H9 (cell line): ENCODE measurements at regions not wholly inside any gene's neighbourhood (a gene's known extent, or its start where the extent isn't known, plus 50 kb on each side); places are given as distances from the start of the nearest gene placed in this dataset.

Experiments used
- DNase-seq: peaks from one replicate; pipeline ENCODE4 v3.0.0-alpha.2; 2017
- H2AFZ ChIP-seq: one replicate; pipeline ENCODE4 v1.6.1; 2013; ENCODE audit warnings: mild to moderate bottlenecking, low read length, control low read depth, moderate library complexity
- H2AK5ac ChIP-seq: 2 replicates; pipeline ENCODE4 v1.6.1; 2013; ENCODE audit warnings: low read length, control low read depth, mixed read lengths; ENCODE audit not compliant: insufficient read length
- H2BK120ac ChIP-seq: one replicate; pipeline ENCODE4 v1.6.1; 2013; ENCODE audit warnings: low read depth, mild to moderate bottlenecking, low read length, control low read depth, inconsistent platforms; ENCODE audit not compliant: poor library complexity, severe bottlenecking
- H2BK12ac ChIP-seq: 2 replicates; pipeline ENCODE4 v1.6.1; 2013; ENCODE audit warnings: low read length, control low read depth, mixed read lengths, low read depth; ENCODE audit not compliant: insufficient read length
- H2BK15ac ChIP-seq: 2 replicates; pipeline ENCODE4 v1.6.1; 2013; ENCODE audit warnings: low read depth, low read length, control low read depth
- H2BK20ac ChIP-seq: one replicate; pipeline ENCODE4 v1.6.1; 2013; ENCODE audit warnings: low read depth, mild to moderate bottlenecking, low read length, control low read depth, inconsistent platforms; ENCODE audit not compliant: poor library complexity, severe bottlenecking
- H2BK5ac ChIP-seq: 2 replicates; pipeline ENCODE4 v1.6.1; 2013; ENCODE audit warnings: low read length, control low read depth, mixed read lengths; ENCODE audit not compliant: insufficient read length
- H3K14ac ChIP-seq: 2 replicates; pipeline ENCODE4 v1.6.1; 2013; ENCODE audit warnings: low read length, control low read depth; ENCODE audit not compliant: insufficient read depth
- H3K18ac ChIP-seq: 2 replicates; pipeline ENCODE4 v1.6.1; 2013; ENCODE audit warnings: low read depth, mild to moderate bottlenecking, mixed read lengths, low read length, control low read depth; ENCODE audit not compliant: insufficient read length
- H3K23ac ChIP-seq: 2 replicates; pipeline ENCODE4 v1.6.1; 2013; ENCODE audit warnings: low read length, control low read depth, mixed read lengths, low read depth; ENCODE audit not compliant: insufficient read length
- H3K23me2 ChIP-seq: 2 replicates; pipeline ENCODE4 v1.6.1; 2013; ENCODE audit warnings: low read depth, mild to moderate bottlenecking, mixed read lengths, low read length, control low read depth; ENCODE audit not compliant: insufficient read length, poor library complexity, severe bottlenecking
- H3K27ac ChIP-seq: 2 replicates; pipeline ENCODE4 v1.5.1; 2013; ENCODE audit warnings: low read length, control low read depth, mixed read lengths, low read depth; ENCODE audit not compliant: insufficient read length
- H3K27me3 ChIP-seq: 2 replicates; pipeline ENCODE4 v1.6.1; 2013; ENCODE audit warnings: low read length, control low read depth, inconsistent platforms; ENCODE audit not compliant: insufficient read depth
- H3K4ac ChIP-seq: 2 replicates; pipeline ENCODE4 v1.6.1; 2013; ENCODE audit warnings: low read depth, mild to moderate bottlenecking, control low read depth, inconsistent platforms, low read length, moderate library complexity
- H3K4me1 ChIP-seq: 2 replicates; pipeline ENCODE4 v1.6.1; 2013; ENCODE audit warnings: low read length, control low read depth, inconsistent platforms; ENCODE audit not compliant: insufficient read depth
- H3K4me2 ChIP-seq: 2 replicates; pipeline ENCODE4 v1.6.1; 2013; ENCODE audit warnings: low read length, control low read depth, mixed read lengths; ENCODE audit not compliant: insufficient read length, insufficient read depth
- H3K56ac ChIP-seq: 2 replicates; pipeline ENCODE4 v1.6.1; 2013; ENCODE audit warnings: low read depth, mild to moderate bottlenecking, mixed read lengths, low read length, control low read depth; ENCODE audit not compliant: insufficient read length
- H3K79me1 ChIP-seq: 2 replicates; pipeline ENCODE4 v1.6.1; 2013; ENCODE audit warnings: low read depth, mild to moderate bottlenecking, moderate library complexity, low read length, control low read depth, inconsistent platforms; ENCODE audit not compliant: insufficient read depth, poor library complexity, severe bottlenecking
- H3K79me2 ChIP-seq: 2 replicates; pipeline ENCODE4 v1.6.1; 2013; ENCODE audit warnings: low read length, control low read depth, inconsistent platforms; ENCODE audit not compliant: insufficient read depth
- H3K9ac ChIP-seq: 2 replicates; pipeline ENCODE4 v1.6.1; 2013; ENCODE audit warnings: low read length, control low read depth, mixed read lengths; ENCODE audit not compliant: insufficient read length; ENCODE audit errors: extremely low read depth
- H3K9me3 ChIP-seq: one replicate; pipeline ENCODE4 v1.6.1; 2013; ENCODE audit warnings: low read depth, low read length, inconsistent platforms; ENCODE audit not compliant: control insufficient read depth
- H3T11ph ChIP-seq: one replicate; pipeline ENCODE4 v1.6.1; 2013; ENCODE audit warnings: mild to moderate bottlenecking, low read length, control low read depth, inconsistent platforms
- H4K20me1 ChIP-seq: one replicate; pipeline ENCODE4 v1.6.1; 2013; ENCODE audit not compliant: control insufficient read depth, insufficient read length, insufficient read depth
- H4K5ac ChIP-seq: 2 replicates; pipeline ENCODE4 v1.6.1; 2013; ENCODE audit warnings: low read depth, mild to moderate bottlenecking, mixed read lengths, low read length, control low read depth; ENCODE audit not compliant: insufficient read length
- H4K8ac ChIP-seq: replicated peaks from 2 replicates; pipeline ENCODE4 v1.6.1; 2013; ENCODE audit warnings: low read length, control low read depth, mixed read lengths, low read depth; ENCODE audit not compliant: insufficient read length
- H4K91ac ChIP-seq: 2 replicates; pipeline ENCODE4 v1.6.1; 2013; ENCODE audit warnings: low read depth, mild to moderate bottlenecking, moderate library complexity, mixed read lengths, low read length, control low read depth; ENCODE audit not compliant: insufficient read length
- H3K27ac Mint-ChIP-seq, 3 experiments: 2 replicates in 2 of 3; 3 replicates in 1 of 3; pipeline ENCODE4 v1.8.0; 2020 to 2021; ENCODE audit warnings: mixed read lengths in 3 of 3, mild to moderate bottlenecking in 1 of 3, moderate library complexity in 1 of 3
- H3K27me3 Mint-ChIP-seq: 2 replicates; pipeline ENCODE4 v1.8.0; 2021; ENCODE audit warnings: low read depth, mild to moderate bottlenecking, moderate library complexity, mixed read lengths
- H3K36me3 Mint-ChIP-seq, 3 experiments: 2 replicates in 2 of 3; 3 replicates in 1 of 3; pipeline ENCODE4 v1.8.0; 2020 to 2021; ENCODE audit warnings: low read depth in 3 of 3, mixed read lengths in 3 of 3; ENCODE audit not compliant: insufficient read depth in 1 of 3
- H3K4me1 Mint-ChIP-seq, 2 experiments: 2 replicates each; pipeline ENCODE4 v1.8.0; 2020; ENCODE audit warnings: mixed read lengths in 2 of 2
- H3K4me3 Mint-ChIP-seq, 2 experiments: 2 replicates in 1 of 2; 3 replicates in 1 of 2; pipeline ENCODE4 v1.8.0; 2020 to 2021; ENCODE audit warnings: mild to moderate bottlenecking in 2 of 2, mixed read lengths in 2 of 2, moderate library complexity in 1 of 2
- H3K9me3 Mint-ChIP-seq, 2 experiments: 2 replicates in 1 of 2; 3 replicates in 1 of 2; pipeline ENCODE4 v1.8.0; 2020; ENCODE audit warnings: mild to moderate bottlenecking in 2 of 2, mixed read lengths in 2 of 2, moderate library complexity in 1 of 2
- CTCF ChIP-seq: fragments of 200-600 bp; sonication (generic); conservative IDR thresholded peaks from 3 replicates; pipeline ENCODE4 v1.8.0; 2021; ENCODE audit warnings: antibody characterized with exemption, mild to moderate bottlenecking
- WGBS: extraction: QIAGEN DNeasy Blood & Tissue Kit; methylation state at CpG from one replicate; pipeline ENCODE4 v1.1.7; 2013; ENCODE audit warnings: missing lambda C conversion rate, low lambda C conversion rate, mixed read lengths; ENCODE audit not compliant: insufficient read length; ENCODE audit errors: extremely low coverage; 5-methylcytosine and 5-hydroxymethylcytosine counted together

GRCh38 chr11:114819028-114819427 lies 140.7 kb downstream of the NXPE2 start:
- peaks cover 10% of the 10 kb centered on the region for H3K27me3 Mint-ChIP-seq
- Histone ChIP-seq H3K27ac (no peak overlapping the region), H3K4ac (no peak overlapping the region), H3K4me1 (peaks cover 9% of the 10 kb centered on the region; the same call in 1 of the 2 replicates), H3K23ac (no peak overlapping the region), H3K56ac (no peak overlapping the region), H2BK120ac (no peak overlapping the region), H2BK5ac (no peak overlapping the region), H3K23me2 (no peaks in the 10 kb centered on the region), H4K20me1 (no peaks in the 10 kb centered on the region), H4K5ac (no peak overlapping the region), H3T11ph (no peak overlapping the region), H2AFZ (no peak overlapping the region), H3K79me2 (no peaks in the 10 kb centered on the region), H3K18ac (no peak overlapping the region), H3K9ac (no peak overlapping the region), H4K91ac (no peak overlapping the region), H2BK15ac (no peak overlapping the region), H4K8ac (no peak overlapping the region), H2BK20ac (no peak overlapping the region), H3K79me1 (no peaks in the 10 kb centered on the region), H2BK12ac (no peak overlapping the region), H3K4me2 (no peak overlapping the region), H2AK5ac (no peak overlapping the region), H3K27me3 (no peaks in the 10 kb centered on the region), H3K14ac (no peak overlapping the region), H3K9me3 (no peaks in the 10 kb centered on the region)
- no peak for TF ChIP-seq CTCF
- peaks cover 9 to 11% of the 10 kb centered on the region in 2 experiments for H3K4me1 Mint-ChIP-seq
- DNase-seq: no peak
- no peak overlapping the region for H3K27ac Mint-ChIP-seq
- peaks cover 3 to 5% of the 10 kb centered on the region in 2 experiments; a peak in 4 of 5 replicates for H3K9me3 Mint-ChIP-seq
- no peak overlapping the region for H3K4me3 Mint-ChIP-seq
- peaks cover 0 to 3% (median 0%) of the 10 kb centered on the region in 3 experiments; a peak in 3 of 7 replicates for H3K36me3 Mint-ChIP-seq
- no CpG with 5 or more reads among the region's 4 CpGs for WGBS
